ENCODE measurements at regions not wholly inside any gene's neighbourhood (a gene's known extent, or its start where the extent isn't known, plus 50 kb on each side); places are given as distances from the start of the nearest gene placed in this dataset.

DNA sequence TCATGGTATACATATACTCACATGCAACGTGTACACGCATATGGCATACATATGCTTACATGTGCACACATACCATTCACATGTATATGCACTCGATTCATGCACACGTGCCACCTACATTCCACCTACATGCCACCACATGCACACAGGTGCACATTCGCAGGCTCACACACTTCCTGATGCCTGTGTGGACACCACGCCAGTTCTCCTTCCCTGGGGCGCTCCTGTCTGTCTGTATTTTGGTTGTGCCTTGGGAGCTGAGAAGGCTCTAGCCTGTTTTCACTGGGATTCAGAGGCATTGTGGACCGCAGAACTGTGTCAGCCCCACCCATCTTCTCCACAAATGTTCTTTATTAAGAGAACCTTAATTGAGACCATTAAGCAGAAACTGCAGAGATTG lies 96.6 kb upstream of the CTDP1 start:
- TF ChIP-seq EP300 (IDR thresholded peaks at IDR 0.05): no peak
- no peak for TF ChIP-seq CTCF (IDR thresholded peaks at IDR 0.05)
- no peak for TF ChIP-seq POLR2A (IDR thresholded peaks at IDR 0.05)
- TF ChIP-seq POLR2AphosphoS5 (IDR thresholded peaks at IDR 0.05): no peak

Measured in suprapubic skin (tissue), 4 donors.